Activated T-cell treated with anti-CD3 and anti-CD28 coated beads for 4 hours (primary cell): ENCODE measurements at regions not wholly inside any gene's neighbourhood (a gene's known extent, or its start where the extent isn't known, plus 50 kb on each side); places are given as distances from the start of the nearest gene placed in this dataset.
"Not testable (repeated sequence)": the region's sequence is repeated elsewhere in the genome, so short reads cannot be mapped to it uniquely, and the experiment has no call there.

Source experiments
- DNase-seq: peaks from one replicate; pipeline ENCODE4 v3.0.0-alpha.2; 2020

- DNase-seq = not testable (repeated sequence)
These were observed 253.9 kb upstream of the RPS23 start for GRCh38 chr5:82532075-82532474.

- no peak for DNase-seq
These were observed 248.4 kb upstream of the RPS23 start for GRCh38 chr5:82526540-82526939.

DNA sequence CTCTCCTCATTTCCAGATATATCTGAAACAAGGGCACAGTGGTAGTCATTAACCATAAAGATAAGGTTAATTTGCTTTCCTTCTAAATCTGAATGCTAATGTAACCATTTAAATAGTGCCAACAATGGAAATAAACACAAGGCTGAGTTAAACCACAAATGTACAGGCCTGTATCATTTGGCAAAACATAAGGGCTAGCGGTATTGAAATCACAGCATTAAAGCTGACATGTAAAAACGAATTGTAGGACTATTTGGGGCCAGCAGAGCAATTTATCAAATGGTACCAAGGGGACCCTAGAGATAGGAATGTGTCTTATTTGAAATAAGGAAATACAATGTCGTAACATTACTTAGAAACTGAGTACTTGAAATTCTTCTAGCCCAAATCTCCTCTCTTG lies 247.5 kb upstream of the RPS23 start:
- no peak for DNase-seq

GRCh38 chr5:82523633-82524032 lies 245.5 kb upstream of the RPS23 start:
- no peak for DNase-seq

DNA sequence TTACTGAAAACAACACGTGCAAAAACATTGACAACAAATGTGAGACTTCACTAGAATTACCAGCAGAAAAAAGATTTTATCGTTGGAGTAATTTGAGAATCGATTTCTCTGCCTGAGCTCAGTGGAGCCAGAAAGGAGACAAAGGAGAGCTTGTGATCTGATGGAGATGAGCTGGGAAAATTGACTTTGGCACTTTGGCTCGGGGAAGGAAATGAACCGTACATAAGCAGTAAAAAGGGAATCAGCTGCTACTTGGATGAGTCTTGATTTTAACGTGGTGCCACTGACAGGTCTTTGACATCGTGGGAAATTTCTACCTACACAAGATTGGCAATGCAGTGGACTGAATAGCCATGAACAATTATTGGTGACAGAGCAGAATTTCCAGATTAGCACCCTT lies 244.7 kb upstream of the RPS23 start:
- no peak for DNase-seq

DNA sequence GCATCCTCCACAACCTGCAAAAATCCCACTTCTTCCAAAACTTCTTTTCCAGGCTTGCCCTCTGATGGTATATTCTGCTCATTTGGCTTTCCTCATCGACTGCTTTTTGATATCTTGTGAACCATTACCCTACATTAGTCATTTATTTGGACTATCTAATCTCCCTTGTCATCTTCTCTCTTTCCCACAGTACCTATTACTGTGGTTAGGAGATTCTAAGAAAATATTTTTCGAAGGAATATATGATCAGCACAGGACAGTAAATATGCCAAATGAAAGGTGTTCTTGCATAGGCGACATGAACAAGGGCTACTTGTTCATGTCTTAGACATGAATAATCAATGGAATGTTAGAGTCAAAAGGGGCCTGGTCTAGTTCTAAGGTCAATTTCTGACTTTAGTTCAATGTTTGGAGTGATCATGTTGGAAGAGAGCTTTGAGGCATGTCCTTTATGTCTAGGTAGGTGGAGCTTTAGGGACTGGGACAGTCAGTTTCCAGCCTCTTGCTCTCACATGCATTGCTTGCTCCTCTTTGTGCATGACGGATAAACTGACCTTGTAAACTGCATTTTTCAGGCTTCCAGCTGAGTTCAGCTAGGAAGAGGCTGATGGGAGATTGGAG lies 243.4 kb upstream of the RPS23 start:
- DNase-seq = no peak

GRCh38 chr5:82519558-82519957 lies 241.4 kb upstream of the RPS23 start:
- no peak for DNase-seq

DNA sequence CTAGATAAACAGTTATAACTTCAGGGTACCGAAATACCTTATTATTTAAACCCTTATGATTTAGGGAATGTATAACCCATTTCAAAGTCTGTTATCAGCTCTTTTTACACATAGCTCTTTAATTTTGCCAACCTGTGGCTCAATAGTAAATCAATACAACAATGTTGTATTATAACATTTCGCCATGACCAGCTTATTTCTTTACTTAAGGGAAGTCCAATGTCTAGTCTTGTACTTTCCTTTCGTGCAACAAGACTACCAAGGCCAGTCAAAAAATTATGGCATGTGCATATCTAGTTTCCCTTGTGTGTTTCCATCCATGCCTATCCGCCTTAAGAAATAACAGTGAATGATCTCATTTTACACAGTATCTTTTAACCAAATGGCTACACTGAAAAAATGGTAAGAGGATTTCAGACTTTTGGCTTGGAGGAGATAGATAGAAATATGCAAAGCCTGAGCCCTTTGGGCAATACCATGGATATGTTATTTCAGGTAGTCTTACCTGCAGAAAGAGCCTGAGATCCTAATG lies 239.5 kb upstream of the RPS23 start:
- no peak for DNase-seq

DNA sequence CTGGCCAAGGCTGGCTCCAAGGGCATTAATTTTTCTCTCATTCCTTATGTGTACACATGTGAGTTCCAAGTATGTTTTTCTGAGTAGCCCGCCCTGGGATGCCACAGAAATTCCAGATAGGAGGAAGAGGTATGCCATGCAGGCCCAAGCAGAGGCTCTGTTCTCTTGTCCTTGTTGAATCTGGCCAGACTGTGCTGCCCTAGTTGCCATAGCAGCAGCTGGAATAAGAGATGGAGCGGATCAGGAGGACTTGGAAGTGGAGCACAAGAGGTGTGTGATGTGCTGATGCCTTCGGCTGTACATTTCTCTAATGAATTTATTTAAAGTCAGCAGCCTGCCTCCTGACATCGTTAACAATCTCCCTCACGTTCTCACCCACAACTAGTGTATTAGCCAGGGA lies 235.6 kb upstream of the RPS23 start:
- DNase-seq = no peak

DNA sequence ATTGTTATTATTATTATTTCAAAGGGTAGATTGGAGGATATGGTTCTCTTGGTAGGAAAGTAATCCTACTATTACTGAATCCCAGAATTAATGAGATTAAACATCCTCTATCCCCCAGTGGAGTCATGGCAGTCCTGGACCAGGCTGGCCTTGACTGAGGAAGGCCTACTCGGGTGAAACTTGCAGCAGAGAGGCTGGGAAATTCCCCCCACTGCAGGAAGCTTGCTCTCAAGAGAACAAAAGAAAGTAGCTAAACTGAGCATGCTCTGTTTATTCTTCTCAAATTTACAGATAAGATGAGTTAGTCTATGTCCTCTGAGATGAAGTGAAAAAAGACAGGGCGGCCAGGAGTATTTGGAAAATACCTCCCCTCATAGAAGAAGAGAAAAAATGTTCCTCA lies 233.9 kb upstream of the RPS23 start:
- DNase-seq = no peak

- DNase-seq = no peak
These were observed 233.0 kb upstream of the RPS23 start for GRCh38 chr5:82511134-82511533.

GRCh38 chr5:82509762-82510161 lies 231.6 kb upstream of the RPS23 start:
- no peak for DNase-seq

DNA sequence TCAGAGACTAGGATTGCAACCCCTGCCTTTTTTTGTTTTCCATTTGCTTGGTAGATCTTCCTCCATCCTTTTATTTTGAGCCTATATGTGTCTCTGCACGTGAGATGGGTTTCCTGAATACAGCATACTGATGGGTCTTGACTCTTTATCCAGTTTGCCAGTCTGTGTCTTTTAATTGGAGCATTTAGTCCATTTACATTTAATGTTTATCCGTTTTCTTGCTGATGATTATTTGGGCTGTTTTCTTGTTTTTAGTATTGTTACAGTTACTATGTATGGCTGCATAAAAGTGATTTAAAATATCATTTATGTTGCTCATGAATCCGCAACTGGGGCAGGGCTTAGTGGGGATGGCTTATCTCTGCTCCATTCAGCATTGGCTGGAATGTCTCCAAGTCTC lies 228.2 kb upstream of the RPS23 start:
- not testable (repeated sequence) for DNase-seq

- DNase-seq = no peak
These were observed 221.6 kb upstream of the RPS23 start for GRCh38 chr5:82499725-82500244.

GRCh38 chr5:82497242-82497641 lies 219.1 kb upstream of the RPS23 start:
- DNase-seq = no peak

- DNase-seq = no peak
These were observed 216.8 kb upstream of the RPS23 start for GRCh38 chr5:82494942-82495341.

GRCh38 chr5:82493221-82493620 lies 215.1 kb upstream of the RPS23 start:
- no peak for DNase-seq

DNA sequence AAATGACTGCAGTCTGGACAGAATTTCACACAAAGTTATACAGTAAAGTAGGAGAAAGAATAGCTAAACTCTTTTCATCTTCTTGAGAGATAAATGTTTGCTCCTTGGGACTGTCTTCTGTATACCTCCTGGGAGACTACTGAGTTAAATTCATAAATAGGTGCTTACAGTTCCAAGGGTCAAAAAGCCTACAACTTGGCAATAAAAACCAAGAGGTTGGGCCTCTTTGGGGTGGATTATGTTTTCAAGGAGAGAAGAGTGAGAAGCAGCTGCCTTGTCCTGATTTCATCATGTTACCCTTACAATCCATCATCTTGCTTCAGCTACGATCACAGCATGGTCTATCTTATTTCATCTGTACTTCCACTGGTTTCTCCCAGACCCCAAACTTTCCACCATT lies 213.2 kb upstream of the RPS23 start:
- no peak for DNase-seq

DNA sequence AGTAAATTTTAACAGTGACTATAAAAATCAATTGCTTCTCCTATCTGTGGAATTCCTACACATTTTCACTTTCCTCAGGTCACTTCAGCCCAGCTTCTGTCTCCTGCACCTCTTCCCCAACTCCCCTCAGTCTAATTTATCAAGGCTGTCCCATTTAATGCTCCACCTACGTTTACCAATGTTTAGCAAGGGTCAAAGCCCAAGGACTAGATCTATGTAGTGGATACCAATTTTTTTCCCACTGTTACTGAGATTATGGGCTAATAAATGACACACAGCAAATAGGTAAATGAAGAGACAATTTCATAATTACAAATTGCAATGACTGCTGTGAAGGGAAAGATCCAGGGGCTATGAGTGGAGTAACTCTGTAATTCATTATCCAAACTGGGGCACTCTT lies 211.5 kb upstream of the RPS23 start:
- no peak for DNase-seq

DNA sequence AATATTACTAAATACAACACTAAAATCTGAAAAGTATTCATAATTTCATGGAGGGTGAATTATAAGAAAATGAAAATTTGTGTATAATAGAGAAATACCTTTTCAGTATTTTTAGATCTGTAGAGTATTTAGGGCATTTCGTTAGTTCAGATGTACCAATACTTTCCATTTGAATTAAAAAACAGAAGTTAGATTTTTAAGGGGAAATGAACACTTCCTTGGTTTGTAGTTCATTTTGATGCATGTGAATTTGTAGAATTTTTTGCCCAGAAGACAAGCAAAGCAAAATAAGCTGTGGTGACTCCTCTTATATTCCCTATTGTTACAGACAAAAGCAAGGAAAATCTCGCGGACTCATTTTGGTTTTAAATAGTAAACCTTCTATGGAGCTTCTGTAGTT lies 209.0 kb upstream of the RPS23 start:
- DNase-seq = no peak

- DNase-seq = no peak
These were observed 202.2 kb upstream of the RPS23 start for GRCh38 chr5:82480331-82480730.

DNA sequence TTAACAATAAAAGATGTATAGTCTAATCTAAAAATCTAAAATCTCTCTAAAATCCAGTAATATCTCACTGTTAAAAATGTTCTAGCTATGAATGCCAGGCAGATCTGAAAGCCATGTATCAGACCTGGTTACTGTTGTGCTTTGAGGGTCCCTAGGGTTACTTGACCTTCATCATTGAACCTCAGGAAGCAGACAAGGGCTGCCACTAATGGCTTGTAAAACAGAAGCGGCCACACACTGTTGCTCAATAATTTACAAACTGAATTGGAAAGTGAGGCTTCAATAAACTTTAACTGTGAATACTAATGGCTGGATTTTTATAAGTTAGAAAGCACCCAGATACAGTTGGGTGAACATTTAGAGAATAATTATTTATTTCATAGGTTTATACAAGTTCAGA lies 198.0 kb upstream of the RPS23 start:
- DNase-seq = no peak

GRCh38 chr5:82473262-82473661 lies 195.1 kb upstream of the RPS23 start:
- DNase-seq = no peak

DNA sequence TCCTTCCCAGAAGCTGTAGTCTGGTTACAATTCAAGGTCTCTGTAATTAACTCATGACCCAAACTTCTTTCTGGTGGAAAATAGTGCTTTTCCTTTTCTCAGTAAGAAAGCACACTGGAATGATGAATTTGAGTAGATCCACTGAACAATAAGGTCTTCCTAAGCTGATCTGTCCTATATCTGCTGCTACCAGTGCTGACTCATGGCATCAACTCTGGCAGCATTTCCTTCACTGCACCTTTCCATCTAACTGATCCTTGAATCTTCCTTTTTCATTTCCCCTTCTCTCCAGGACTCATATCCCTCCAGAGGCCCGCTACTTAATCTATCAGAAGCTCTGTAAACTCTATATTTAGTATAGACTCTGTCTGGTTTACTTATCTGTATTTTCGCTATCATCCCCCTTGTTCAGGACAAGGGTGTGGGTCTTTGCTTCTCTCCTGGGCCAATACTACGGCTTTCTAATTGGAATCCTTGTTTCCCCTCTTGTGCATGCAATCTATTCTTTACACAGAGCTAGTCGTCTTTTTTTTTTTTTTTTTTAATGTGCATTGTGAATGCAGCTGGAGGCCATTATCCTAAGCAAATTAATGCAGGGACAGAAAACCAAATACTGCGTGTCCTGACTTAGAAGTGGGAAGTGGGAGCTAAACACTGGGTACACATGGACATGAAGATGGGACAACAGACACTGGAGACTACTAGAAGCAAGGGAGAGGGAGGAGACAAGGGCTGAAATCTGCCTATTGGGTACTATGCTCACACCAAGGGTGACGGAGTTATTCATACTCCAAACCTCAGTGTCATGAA lies 192.2 kb upstream of the RPS23 start:
- no peak for DNase-seq
